ENCODE measurements at regions not wholly inside any gene's neighbourhood (a gene's known extent, or its start where the extent isn't known, plus 50 kb on each side); places are given as distances from the start of the nearest gene placed in this dataset.

- H3K4me1 ChIP-seq = no peaks in the 10 kb centered on the region
- H3K36me3 ChIP-seq = no peaks in the 10 kb centered on the region
- TF ChIP-seq CTCF (IDR thresholded peaks at IDR 0.05) = no peak
- no peak for DNase-seq
- intact Hi-C loops (cut with DNase I) = no loop called here
- FAIRE-seq = no peak
- H3K27me3 ChIP-seq = no peaks in the 10 kb centered on the region
- ATAC-seq = peak in 1 of 4 donors; percentile 37
- no peak overlapping the region for H3K27ac ChIP-seq
- WGBS, 2 donors = 66 to 71% methylated on average over 5 of the region's 5 CpGs
- no peak overlapping the region for H3K4me3 ChIP-seq
- no peaks in the 10 kb centered on the region for H3K9me3 ChIP-seq
These were observed 280.1 kb downstream of the PTPRC start for GRCh38 chr1:198918920-198919319.

- Histone ChIP-seq H3K4me1 (no peaks in the 10 kb centered on the region), H3K27me3 (no peaks in the 10 kb centered on the region), H3K9me3 (no peaks in the 10 kb centered on the region), H3K36me3 (no peaks in the 10 kb centered on the region), H3K4me3 (no peak overlapping the region), H3K27ac (no peak overlapping the region)
- no peak for DNase-seq
- intact Hi-C loops (cut with DNase I) = no loop called here
- no peak for FAIRE-seq
- no peak for TF ChIP-seq CTCF (IDR thresholded peaks at IDR 0.05)
- WGBS, 2 donors = 82 to 90% methylated on average over 5 of the region's 5 CpGs
- no peak for ATAC-seq
These were observed 281.0 kb downstream of the PTPRC start for GRCh38 chr1:198919667-198920398.

GRCh38 chr1:198922638-198923430 lies 284.0 kb downstream of the PTPRC start:
- H3K4me1 ChIP-seq = no peaks in the 10 kb centered on the region
- H3K27ac ChIP-seq = peak overlapping the region in 1 of 4 donors; percentile 4
- WGBS, 2 donors = 70 to 74% methylated on average over 5 of the region's 5 CpGs
- DNase-seq (no peak), ATAC-seq (peak in 2 of 4 donors; percentile 51 to 59), FAIRE-seq (no peak)
- H3K27me3 ChIP-seq = no peaks in the 10 kb centered on the region
- H3K9me3 ChIP-seq = no peaks in the 10 kb centered on the region
- H3K4me3 ChIP-seq = no peak overlapping the region
- TF ChIP-seq CTCF (IDR thresholded peaks at IDR 0.05) = no peak
- intact Hi-C loops (cut with DNase I) = no loop called here
- no peaks in the 10 kb centered on the region for H3K36me3 ChIP-seq

GRCh38 chr1:198923993-198924392 lies 285.2 kb downstream of the PTPRC start:
- TF ChIP-seq CTCF (IDR thresholded peaks at IDR 0.05) = no peak
- H3K4me3 ChIP-seq = no peak overlapping the region
- ATAC-seq (no peak), DNase-seq (no peak), FAIRE-seq (no peak)
- H3K9me3 ChIP-seq = no peaks in the 10 kb centered on the region
- no peaks in the 10 kb centered on the region for H3K27me3 ChIP-seq
- no peak overlapping the region for H3K27ac ChIP-seq
- H3K36me3 ChIP-seq = no peaks in the 10 kb centered on the region
- 85 to 93% methylated on average over 1 of the region's 1 CpG for WGBS, 2 donors
- intact Hi-C loops (cut with DNase I) = no loop called here
- no peaks in the 10 kb centered on the region for H3K4me1 ChIP-seq

- H3K36me3 ChIP-seq = no peaks in the 10 kb centered on the region
- ATAC-seq (no peak), FAIRE-seq (no peak), DNase-seq (no peak)
- H3K9me3 ChIP-seq = no peaks in the 10 kb centered on the region
- H3K27ac ChIP-seq = no peak overlapping the region
- H3K4me3 ChIP-seq = no peak overlapping the region
- H3K27me3 ChIP-seq = no peaks in the 10 kb centered on the region
- TF ChIP-seq CTCF (IDR thresholded peaks at IDR 0.05) = no peak
- no peaks in the 10 kb centered on the region for H3K4me1 ChIP-seq
- intact Hi-C loops (cut with DNase I) = no loop called here
These were observed 286.7 kb downstream of the PTPRC start for GRCh38 chr1:198925567-198925966.
